ENCODE measurements at regions not wholly inside any gene's neighbourhood (a gene's known extent, or its start where the extent isn't known, plus 50 kb on each side); places are given as distances from the start of the nearest gene placed in this dataset.

- TF ChIP-seq CTCF (IDR thresholded peaks at IDR 0.05) (no peak), POLR2A (IDR thresholded peaks at IDR 0.05) (no peak), EP300 (IDR thresholded peaks at IDR 0.05) (no peak), POLR2AphosphoS5 (IDR thresholded peaks at IDR 0.05) (no peak)
Measured at GRCh38 chr2:48199070-48199469, 115.4 kb upstream of the FOXN2 start.

Measured in stomach (tissue), 4 donors.